A673 (cell line): ENCODE measurements at regions not wholly inside any gene's neighbourhood (a gene's known extent, or its start where the extent isn't known, plus 50 kb on each side); places are given as distances from the start of the nearest gene placed in this dataset.

Experiments
- EZH2 ChIP-seq: fragments of 200-600 bp; sonication (generic); IDR thresholded peaks from 2 replicates; pipeline ENCODE4 v1.6.1; 2017; ENCODE audit warnings: borderline replicate concordance, low read depth, mild to moderate bottlenecking, mixed read lengths, antibody characterized with exemption, low read length; ENCODE audit not compliant: poor library complexity, severe bottlenecking
- TF ChIP-seq, protein P1 (sequence below): fragments of 300-800, 200-600 bp; sonication (generic); conservative IDR thresholded peaks from 2 replicates; pipeline ENCODE4 v1.5.1; 2017; ENCODE audit warnings: low read depth, mild to moderate bottlenecking, antibody characterized with exemption, low read length, moderate library complexity, mixed read lengths

DNA sequence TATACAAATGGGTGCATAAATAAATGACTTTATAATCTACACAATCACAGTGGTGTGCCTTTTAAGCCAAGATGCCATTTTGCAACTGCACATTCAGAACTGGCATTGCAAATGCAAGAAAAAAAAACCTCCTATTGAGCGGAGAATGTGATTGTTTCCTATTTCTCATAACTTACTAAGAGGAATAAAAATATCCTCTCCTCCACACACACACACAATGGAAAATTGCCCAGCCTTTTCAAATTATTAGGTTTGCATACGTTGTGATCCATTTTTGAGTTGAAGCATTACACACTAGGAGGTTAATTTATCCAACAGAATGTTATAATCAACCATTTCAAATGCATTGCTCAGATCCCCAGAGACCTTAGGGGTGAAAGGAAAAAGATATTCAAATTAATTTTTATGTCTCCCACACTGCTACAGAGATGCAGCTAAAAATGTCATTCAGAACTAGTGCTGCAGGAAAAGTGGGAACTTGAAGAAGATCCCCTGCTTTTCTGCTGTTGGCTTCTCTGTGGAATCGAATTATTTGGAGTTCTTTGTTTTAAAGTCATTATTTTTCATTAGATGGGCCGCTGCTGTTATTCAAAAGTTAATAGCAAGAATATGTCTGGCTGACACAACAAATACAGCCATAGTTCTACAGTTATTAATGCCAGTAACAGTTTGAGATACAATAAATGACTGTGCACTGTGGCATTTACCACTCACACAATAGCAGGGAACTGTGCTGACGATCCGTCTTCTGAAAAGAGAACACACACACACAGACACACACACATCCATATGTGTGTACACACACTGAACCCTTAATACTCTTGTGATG lies 299.9 kb upstream of the ANO5 start:
- TF ChIP-seq, protein P1, sequence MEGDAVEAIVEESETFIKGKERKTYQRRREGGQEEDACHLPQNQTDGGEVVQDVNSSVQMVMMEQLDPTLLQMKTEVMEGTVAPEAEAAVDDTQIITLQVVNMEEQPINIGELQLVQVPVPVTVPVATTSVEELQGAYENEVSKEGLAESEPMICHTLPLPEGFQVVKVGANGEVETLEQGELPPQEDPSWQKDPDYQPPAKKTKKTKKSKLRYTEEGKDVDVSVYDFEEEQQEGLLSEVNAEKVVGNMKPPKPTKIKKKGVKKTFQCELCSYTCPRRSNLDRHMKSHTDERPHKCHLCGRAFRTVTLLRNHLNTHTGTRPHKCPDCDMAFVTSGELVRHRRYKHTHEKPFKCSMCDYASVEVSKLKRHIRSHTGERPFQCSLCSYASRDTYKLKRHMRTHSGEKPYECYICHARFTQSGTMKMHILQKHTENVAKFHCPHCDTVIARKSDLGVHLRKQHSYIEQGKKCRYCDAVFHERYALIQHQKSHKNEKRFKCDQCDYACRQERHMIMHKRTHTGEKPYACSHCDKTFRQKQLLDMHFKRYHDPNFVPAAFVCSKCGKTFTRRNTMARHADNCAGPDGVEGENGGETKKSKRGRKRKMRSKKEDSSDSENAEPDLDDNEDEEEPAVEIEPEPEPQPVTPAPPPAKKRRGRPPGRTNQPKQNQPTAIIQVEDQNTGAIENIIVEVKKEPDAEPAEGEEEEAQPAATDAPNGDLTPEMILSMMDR, result no peak
- no peak for TF ChIP-seq EZH2
